ENCODE measurements at regions not wholly inside any gene's neighbourhood (a gene's known extent, or its start where the extent isn't known, plus 50 kb on each side); places are given as distances from the start of the nearest gene placed in this dataset.

DNA sequence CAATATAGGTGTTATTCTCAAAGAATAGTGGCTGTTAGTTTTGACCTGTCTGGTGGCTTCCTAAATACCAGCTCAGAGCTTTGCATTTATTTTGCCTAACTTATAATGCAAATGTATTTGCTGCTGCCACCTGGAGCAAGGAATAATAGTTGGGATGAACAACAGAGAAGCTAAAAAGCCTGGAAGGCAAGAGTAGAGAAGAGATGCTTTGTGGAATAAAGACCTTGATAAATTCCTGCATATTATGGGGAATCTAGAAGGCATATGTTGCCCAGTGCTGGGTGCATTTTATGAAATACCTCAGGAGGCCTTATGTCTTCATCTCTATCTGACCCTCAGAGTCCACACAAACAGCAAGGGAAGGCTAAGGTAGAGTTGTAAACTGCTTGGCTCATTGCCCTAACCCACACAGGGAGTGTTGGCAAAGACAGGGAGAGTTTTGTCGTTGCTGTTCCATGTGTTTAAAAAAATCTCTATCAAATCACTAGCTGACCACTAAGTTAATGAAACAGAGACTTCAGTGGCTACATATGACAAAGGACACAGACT is 53.7 kb upstream of the SCAF11 start:
- Histone ChIP-seq H3K4me2 (ENCODE audit: low read length) (no peak overlapping the region), H3K27me3 (ENCODE audit: low read length) (no peaks in the 10 kb centered on the region), H3K36me3 (ENCODE audit: low read depth, low read length) (no peaks in the 10 kb centered on the region), H2AFZ (ENCODE audit: low read length) (no peak overlapping the region), H3K79me2 (ENCODE audit: low read length) (no peaks in the 10 kb centered on the region), H3K4me3 (ENCODE audit: low read length) (no peak overlapping the region), H4K20me1 (ENCODE audit: low read length) (no peaks in the 10 kb centered on the region), H3K4me1 (ENCODE audit: insufficient read depth, low read length) (no peaks in the 10 kb centered on the region), H3K9ac (ENCODE audit: low read length) (no peak overlapping the region), H3K27ac (ENCODE audit: low read length) (no peak overlapping the region), H3F3A (ENCODE audit: low read length, unreplicated experiment) (no peaks in the 10 kb centered on the region), H3K9me2 (replicated peaks; ENCODE audit: low read length) (no peaks in the 10 kb centered on the region), H3K9me3 (ENCODE audit: low read length) (peaks cover 13% of the 10 kb centered on the region; the same call in 1 of the 2 replicates)
- no TSS peak for BruUV-seq (replicated peaks)
- ChIA-PET POLR2A (ENCODE audit: unreplicated experiment) (no interaction called here), CTCF (no interaction called here)
- DNase-seq: no peak
- intact Hi-C loops (cut with micrococcal nuclease): no loop called here
- TF ChIP-seq EZH2 (IDR thresholded peaks at IDR 0.05; ENCODE audit: low read length, unreplicated experiment) (no peak), EZH2phosphoT487 (IDR thresholded peaks at IDR 0.05; ENCODE audit: borderline replicate concordance, low read length) (no peak)
- TF ChIP-seq, protein P1, sequence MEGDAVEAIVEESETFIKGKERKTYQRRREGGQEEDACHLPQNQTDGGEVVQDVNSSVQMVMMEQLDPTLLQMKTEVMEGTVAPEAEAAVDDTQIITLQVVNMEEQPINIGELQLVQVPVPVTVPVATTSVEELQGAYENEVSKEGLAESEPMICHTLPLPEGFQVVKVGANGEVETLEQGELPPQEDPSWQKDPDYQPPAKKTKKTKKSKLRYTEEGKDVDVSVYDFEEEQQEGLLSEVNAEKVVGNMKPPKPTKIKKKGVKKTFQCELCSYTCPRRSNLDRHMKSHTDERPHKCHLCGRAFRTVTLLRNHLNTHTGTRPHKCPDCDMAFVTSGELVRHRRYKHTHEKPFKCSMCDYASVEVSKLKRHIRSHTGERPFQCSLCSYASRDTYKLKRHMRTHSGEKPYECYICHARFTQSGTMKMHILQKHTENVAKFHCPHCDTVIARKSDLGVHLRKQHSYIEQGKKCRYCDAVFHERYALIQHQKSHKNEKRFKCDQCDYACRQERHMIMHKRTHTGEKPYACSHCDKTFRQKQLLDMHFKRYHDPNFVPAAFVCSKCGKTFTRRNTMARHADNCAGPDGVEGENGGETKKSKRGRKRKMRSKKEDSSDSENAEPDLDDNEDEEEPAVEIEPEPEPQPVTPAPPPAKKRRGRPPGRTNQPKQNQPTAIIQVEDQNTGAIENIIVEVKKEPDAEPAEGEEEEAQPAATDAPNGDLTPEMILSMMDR (conservative IDR thresholded peaks at IDR 0.05; ENCODE audit: low read depth, low read length): no peak
- ATAC-seq: no peak
